Stimulated activated CD4-positive, alpha-beta T cell treated with anti-CD3 and anti-CD28 coated beads, Interleukin-1b, Interleukin-23, amount 100 ng/mL, for 4 hours (primary cell): ENCODE measurements at regions not wholly inside any gene's neighbourhood (a gene's known extent, or its start where the extent isn't known, plus 50 kb on each side); places are given as distances from the start of the nearest gene placed in this dataset.
"Not testable (repeated sequence)": the region's sequence is repeated elsewhere in the genome, so short reads cannot be mapped to it uniquely, and the experiment has no call there.

Experiments used
- DNase-seq, 2 donors: peaks; one replicate each; pipeline ENCODE4 v3.0.0-alpha.2; 2020; ENCODE audit warnings: low read depth in 2 of 2

DNA sequence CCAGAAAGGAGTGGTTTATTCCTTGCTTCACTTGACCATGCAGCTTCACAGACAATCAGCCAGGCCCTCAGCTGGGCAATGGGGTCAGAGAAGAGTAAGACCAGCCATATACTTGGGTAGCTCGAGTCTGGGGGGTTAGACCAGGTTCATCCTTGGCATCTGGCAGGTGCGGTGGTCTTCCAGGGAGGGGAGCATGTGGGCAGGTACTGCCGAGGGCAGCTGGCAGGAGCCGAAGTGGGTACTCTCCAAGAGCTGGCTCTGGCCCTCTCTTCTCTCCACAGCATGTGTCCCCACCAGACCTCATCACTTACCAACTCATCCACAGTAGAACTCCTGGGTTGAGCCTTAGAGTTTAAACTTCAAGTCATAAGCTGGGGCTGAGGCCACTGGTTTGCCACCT lies 156.8 kb downstream of the FOXD2 start:
- DNase-seq, result no peak

DNA sequence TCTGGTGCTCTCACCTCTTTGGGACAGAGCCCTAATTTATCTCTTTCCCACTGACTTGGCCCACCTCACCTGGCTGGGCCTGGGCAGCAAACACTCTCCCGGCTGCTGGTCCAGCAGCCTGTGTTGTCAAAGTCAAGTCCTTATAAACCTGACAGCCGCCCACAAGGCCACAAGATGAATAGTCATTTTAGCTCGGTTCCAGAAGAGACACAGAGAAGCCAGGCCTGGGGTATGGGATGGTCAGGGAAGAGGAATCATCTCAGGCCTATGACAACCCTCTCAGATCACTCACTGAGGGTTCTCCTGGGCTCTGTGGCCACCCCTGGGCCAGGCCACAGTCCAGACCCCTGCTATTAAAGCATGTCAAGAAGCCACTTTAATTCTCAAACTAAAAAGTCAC lies 158.5 kb downstream of the FOXD2 start:
- DNase-seq, result no peak

DNA sequence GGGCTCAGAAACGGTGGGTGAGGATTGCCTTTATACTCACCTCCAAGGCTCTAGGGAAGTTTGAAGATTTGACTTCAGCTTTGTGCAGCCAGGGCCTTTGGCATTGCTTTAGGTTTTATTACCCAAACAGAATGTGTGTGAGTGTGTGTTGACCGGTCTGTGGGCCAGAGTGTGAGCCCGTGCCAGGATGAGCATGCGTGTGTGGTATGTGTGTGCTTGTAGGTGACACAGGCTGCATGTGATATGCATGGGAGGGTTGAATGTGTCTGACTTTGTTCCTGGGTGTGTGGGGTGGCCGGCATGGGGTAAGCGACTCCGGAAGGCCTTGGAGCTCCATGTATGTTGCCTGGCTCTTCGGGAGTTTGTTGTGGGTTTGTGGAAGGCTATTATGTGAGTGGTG lies 160.5 kb downstream of the FOXD2 start:
- no peak for DNase-seq

DNA sequence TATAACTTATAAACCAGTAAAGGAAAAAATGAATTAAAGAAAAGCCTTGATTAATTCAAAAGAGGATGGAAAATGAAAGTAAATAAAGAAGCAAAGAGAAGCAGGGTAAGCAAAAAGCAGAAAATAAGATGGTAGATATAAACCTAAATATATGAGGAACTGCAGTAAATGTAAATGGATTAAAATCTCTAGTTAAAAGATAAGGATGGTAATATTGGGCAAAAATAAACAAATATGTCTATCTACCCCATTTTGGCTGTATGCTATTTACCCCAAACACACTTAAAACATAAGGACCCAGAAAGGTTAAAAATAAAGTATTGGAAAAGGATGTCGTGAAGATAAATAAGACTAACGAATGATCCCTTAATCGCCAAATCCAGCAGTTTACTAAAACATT lies 161.9 kb downstream of the FOXD2 start:
- no peak for DNase-seq

DNA sequence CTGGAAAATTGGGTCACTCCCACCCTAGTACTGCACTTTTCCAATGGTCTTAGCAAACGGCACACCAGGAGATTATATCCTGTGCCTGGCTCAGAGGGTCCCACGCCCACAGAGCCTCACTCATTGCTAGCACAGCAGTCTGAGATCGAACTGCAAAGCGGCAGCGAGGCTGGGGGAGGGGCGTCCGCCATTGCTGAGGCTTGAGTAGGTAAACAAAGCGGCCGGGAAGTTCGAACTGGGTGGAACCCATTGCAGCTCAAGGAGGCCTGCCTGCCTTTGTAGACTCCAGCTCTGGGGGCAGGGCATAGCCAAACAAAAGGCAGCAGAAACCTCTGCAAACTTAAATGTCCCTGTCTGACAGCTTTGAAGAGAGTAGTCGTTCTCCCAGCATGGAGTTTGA lies 164.6 kb downstream of the FOXD2 start:
- DNase-seq, result not testable (repeated sequence)

DNA sequence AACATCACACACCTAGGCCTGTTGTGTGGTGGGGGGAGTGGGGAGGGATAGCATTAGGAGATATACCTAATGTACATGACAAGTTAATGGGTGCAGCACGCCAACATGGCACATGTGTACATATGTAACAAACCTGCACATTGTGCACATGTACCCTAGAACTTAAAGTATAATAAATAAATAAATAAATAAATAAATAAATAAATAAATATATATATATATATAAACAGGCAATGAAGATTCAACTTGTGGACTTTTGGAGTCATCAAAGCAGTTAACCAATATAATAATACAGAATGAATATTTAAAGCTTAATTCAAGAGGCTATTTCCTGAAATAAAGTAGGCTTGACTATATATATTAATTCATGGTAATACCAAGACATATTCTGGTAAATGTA lies 167.0 kb downstream of the FOXD2 start:
- not testable (repeated sequence) for DNase-seq

DNA sequence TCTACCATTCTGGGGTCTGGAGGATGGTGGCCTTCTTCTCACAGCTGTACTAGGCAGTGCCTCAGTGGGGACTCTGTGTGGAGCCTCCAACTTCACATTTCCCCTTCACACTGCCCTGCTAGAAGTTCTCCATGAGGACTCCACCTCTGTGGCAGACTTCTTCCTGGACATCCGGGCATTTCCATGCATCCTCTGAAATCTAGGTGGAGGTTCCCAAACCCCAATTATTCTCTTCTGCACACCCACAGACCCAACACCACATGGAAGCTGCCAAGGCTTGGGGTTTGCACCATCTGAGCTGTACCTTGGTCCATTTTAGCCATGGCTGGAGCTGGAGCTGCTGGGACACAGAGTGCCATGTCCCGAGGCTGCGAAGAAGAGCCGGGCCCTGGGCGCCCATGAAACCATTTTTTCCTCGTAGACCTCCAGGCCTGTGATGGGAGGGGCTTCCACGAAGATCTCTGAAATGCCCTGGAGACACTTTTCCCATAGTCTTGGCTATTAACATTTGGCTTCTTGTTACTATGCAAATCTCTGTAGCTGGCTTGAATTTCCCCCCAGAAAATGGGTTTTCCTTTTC lies 170.5 kb downstream of the FOXD2 start:
- DNase-seq, result no peak

DNA sequence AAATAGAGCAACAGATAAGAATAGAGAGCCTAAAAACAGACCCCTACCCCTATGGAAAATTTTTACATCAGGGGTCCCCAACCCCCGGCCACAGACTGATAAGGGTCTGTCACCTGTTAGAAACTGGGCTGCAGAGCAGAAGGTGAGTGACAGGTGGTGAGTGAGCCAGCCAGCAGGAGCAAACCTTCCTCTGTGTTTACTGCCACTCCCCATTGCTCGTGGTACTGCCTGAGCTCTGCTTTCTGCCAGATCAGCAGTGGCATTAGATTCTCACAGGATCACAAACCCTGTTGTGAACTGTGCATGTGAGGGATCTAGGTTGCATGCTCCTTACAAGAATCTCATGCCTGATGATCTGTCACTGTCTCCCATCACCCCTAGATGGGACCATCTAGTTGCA lies 174.1 kb downstream of the FOXD2 start:
- no peak for DNase-seq

DNA sequence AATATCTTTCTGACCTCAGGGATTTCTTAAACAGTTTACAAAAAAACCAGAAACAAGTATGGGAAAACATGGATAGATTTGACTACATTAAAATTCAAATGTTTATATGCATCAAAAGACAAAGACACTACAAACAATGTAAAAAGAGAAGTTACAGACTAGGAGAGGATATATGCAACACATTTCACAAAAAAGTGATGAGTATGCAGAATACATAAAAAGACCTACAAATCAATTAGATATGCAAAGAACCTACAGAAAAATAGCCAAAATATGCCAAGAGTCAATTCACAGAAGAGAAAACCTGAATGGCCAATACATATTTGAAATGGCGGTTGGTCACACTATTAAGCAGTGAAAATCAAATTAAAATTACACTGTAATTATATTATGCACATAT lies 175.0 kb downstream of the FOXD2 start:
- no peak for DNase-seq

DNA sequence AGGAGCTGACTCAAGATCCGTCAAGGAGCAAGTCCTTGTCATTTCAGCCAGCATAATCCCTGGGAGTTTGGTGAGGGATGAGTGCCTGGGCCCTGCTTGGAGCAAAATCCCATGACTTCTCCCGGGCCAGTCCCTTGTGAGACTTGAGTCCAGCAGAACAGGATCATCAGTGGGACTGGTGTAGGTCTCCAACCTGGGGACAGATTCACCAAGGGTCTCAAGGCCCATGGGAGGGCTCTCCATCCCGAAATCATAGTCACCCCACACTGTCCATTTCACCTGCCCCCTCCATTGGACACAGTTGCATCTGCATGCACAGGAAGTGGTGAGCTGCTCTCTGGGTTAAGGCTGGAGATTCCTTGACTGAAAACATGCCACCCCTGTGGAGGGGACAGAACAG lies 178.2 kb downstream of the FOXD2 start:
- no peak for DNase-seq

DNA sequence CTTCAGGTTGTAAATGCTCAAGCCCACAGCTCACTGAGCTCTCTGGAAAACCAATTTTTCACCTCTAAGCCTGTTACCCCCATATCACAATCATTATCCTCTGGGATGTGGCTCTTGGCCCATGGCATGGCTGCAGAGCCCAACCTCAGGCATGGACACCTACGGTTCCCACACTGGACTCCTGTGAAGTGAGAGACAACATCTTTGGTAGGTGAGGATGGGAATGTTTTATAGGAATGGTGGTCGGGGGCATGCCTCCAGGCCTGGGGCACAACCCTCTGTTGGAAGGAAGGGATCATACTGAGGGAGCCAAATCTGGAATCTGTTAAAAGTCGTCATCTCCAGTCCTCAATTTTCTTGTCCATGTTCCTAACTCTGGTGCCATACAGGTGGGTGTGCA lies 179.1 kb downstream of the FOXD2 start:
- no peak for DNase-seq

DNA sequence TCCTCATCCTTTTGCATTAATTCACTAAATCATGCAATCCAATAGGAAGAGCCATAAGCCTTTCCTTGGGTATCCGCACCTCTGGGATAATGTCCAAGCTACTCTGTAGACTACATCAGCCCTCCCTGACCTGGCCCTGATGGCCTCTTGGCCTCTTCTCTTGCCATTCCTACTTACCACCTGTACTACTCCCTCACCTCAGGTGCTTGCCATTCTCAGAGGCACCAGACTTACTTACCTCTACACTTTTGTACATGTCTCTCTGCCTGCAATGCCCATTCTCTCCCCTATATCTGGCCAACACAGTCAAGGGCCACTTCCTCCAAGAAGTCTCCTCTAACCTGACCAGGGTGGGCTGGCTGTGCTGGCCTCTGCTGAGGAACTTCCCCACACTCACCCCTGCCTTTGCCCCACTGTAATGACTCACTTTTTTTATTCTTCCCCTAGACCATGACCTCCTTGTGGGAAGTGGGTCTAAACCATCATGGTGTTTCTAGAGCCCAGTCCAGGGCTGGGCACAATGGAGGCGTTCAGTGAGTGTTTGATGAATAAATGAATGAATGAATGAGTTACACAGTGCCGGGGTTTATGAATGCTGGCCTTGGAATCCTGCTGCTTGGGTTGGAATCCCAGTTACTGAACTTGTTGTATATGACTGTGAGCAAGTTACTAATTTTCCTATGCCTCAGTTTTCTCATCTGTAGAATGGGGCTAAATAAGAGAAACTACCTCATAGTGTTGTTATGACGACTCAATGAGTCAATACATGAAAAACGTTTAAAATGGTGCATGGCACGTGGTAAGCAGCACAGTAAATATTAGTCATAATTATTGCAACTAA lies 179.8 kb downstream of the FOXD2 start:
- DNase-seq, result no peak

DNA sequence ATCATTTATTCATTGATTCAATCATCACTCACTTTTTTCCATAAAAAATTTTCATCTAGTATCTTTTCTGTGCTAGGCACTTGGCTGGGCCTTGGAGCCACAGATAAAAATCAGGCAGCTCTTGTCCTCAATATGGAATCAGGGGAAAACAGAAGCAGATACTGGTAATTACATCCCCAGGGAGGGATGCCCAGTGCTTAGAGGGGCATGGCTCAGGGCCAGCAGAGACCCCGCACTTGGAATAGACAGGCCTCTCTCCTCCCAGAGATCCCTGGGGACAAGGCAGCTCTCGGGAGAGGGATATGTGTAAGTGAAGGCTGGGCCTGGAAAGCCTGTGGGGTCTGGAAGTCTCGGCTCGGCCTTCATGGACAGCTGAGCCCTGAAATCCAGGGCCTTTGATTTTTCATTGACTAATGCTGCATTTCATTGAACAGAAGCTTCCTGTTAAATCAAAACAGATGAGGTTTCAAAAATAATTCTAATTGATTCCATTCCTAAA lies 180.4 kb downstream of the FOXD2 start:
- no peak for DNase-seq

DNA sequence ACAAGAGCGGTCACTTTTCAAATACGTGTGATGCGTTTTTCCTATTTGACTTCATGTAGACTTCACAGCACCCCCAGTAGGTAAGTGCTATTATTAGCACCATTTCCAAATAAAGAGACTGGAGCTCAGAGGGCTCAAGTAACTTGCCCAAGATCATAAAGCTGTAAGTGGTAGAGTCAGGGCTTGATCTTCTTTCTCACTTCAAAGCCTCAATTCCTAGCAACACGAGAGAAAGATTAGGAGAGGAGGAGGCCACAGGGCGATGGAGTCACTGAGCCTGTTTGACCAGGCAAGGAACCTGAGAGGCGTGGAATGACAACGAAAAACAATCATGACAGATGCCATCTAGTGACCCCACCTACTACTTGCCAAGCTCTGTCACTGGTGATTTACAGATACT lies 181.0 kb downstream of the FOXD2 start:
- DNase-seq, result no peak

DNA sequence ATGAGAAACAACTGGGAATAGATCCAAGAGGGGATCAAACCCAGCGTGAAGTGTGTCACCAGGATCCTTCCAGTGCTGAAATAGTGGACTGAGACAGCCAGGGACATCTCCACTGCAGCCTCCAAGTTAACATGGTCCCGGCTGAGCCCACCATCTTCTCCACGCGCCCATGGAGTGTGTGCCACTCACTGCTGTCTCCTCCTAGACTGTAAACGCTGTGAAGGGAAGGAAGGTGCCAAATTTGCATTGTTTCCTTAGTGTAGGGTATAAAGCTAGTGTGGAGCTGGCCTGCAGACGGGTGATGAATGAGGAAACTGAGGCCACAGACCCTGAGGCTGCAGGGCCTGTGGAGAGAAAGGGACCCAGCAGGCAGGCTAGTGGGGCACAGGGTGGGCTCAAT lies 183.6 kb downstream of the FOXD2 start:
- DNase-seq, result no peak

DNA sequence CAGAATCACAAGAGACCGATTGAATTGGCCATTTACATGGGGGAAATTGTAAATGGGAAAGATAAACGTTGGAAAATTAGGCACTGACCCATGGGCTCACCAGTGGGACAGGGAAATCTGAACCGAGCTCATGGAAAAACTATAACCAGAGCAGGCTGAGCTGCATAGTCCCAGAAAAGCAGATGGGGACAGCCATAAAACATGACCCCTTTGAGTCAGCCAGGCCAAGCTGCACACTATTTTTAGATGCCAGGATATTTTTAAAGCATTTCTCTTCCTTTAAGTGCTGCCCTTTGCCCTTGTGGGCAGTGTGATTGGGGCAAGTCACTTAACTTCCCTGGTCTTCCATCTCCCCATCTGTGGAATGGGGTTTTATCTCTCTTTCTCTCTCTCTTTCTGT lies 184.1 kb downstream of the FOXD2 start:
- DNase-seq, result no peak

DNA sequence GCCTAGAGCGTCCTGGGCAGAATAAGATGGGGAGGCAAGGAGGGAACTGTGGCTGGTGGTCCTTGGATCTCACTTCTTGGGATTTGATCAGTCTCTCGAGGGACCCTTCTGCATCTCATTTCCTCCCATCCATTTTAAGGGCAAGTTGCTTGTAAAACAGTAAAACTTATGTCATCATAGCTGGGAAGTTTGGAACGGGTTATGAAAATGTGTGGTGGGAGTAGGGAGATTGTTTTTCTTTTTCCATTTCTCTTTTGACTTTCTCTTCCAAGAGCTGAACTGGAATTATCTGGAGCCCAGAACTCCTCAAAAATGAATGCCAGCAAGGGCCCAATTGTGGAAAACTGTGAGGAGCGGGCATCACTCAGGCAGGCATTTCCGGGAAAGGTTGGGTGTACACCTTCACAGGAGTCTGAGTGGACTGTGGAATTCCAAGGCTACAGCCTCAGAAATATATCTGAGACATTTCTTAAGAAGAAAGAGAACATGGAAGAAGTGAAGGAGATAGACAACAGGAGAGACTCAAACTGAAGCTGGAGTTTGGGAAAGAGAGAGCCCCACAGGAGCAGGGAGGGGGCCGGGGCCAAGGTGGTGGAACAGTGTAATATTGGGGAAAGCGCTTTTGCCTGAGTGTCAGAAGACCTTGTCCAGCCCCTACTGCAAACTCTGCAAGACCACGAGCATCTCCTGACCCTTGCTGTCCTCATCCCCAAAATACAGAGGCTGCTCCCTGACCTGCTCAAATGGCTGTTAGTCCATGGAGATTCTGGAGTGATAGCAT lies 185.1 kb downstream of the FOXD2 start:
- no peak for DNase-seq

DNA sequence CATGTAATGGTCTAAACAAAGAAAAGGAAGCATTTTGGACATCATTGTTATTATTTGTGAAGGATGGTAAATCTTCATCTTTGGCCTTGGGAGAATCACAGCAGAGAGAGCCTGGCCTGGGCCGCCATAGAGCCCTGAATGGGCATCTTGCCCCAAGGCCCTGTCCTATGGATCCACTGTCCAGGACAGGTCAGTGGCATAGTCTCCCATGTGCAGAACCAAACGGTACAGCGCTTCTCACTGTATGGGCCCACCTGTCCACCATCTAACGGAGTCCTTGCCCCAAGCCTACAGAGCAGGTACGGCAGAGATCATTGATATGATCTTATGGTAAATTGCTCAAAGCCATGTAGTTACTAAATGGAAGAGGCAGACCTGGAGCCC lies 185.7 kb downstream of the FOXD2 start:
- DNase-seq, result no peak

DNA sequence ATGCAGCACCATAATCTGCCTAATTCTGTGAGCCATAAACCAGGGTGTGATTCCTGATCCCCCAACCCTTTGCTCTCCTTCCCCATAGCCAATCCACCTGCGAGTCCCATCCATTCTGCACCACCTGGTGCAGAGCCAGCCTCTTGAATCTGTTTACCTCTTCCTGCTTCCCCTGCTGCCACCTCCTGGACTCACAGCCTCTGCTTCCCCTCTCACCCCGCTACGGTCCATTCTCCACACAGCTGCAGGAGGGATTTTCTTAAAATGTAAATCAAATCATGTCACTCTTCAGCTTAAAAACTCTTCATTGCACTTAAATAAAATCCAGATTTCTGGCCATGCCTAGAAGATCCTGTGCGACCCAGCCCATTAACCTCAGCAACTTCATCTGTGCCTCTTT lies 186.7 kb downstream of the FOXD2 start:
- DNase-seq, result no peak

DNA sequence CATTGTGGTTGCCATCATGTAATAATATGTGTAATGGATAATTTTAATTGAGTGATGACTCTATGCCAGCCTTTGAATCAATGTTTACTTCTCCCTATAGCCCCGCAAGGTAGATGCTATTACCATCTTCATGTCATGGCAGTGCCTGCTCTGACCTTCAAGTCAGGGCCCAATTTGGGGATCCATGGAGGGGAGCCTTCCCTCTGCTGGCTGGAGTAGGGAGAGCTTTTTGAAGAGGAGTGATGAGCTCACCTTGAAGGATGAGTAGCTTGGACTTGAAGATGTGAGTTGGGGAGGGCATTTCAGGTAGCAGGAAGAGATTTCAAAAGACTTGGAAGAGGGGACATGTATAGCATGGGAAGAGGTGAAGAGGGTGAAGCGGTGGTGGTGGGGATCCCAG lies 189.2 kb downstream of the FOXD2 start:
- no peak for DNase-seq

DNA sequence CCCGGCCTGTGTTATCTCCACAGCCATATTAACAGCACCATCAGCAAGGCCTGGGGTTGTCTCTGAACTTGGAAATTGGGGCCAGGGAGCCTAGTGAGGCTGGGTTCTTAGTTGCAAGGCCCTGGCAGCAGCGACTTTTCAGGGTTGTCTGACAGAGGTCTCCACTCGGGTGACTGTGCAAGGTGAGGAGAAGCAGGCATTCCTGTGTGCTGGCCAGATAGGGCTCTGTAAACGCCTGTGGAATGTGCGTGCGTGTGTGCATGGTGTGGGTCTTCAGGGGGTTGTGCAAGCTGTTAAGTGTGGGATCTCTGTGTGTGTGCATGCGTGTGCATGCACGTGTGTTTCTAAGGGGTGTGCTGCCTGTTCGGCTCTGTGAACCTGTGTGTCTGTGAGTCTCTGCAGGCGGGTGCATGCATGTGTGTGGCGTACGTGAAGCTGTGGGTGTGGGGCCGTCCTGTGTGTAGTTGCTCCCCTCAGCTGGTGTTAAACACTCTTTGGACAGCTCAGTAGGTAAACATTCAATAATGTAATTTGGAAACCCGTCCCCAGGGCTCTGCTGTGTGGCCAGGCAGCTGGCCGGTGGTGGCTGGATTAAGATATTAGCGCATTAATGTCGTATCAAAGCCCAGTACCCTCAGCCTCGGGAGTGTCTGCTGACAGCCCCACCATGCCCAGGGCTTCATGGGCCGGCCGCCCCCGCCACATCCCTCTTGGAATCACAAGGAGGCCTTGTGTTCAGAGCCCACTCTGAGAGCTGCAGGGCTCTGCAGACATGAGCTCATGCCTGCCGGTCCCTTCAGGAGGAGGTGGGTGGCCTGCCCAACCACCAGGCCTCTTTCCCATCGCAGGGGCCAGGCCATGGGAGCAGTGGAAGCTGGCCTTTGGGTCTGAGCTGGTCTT lies 189.9 kb downstream of the FOXD2 start:
- DNase-seq, result no peak

DNA sequence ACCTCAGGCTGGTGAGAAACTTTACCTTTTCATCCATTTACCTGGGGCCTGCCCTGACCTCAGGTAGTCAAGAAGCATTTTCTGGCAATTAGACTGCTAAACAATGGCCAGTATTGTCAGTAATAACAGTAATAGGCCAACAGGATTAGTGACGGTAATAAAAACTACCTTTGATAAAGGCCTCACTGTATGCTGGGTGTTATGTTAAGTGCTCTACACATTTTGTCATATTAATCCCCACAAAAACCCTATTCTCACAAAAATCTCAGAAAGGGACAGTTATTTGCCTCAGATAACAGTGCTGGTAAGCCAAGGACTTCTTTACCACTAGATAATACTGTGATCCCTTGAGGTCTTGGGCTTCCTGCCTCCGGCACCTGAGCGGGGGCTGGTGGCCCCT lies 191.4 kb downstream of the FOXD2 start:
- DNase-seq, result no peak
